Caco-2 (cell line): ENCODE measurements at regions not wholly inside any gene's neighbourhood (a gene's known extent, or its start where the extent isn't known, plus 50 kb on each side); places are given as distances from the start of the nearest gene placed in this dataset.

Source experiments
- BruUV-seq: library from RNA; stranded (reverse); fragments of 400-500 nt; replicated peaks from 2 replicates; lab custom pipeline; 2021; lab: Mats Ljungman, UMichigan
- CTCF ChIA-PET: fragments of 300-600 bp; sonication (Branson Sonifier 250); formaldehyde crosslinking; loops from one replicate; lab custom pipeline; 2022; ENCODE audit warnings: antibody characterized with exemption; lab: Charles Lee
- POLR2A ChIA-PET: fragments of 300-600 bp; sonication (Branson Sonifier 250); formaldehyde crosslinking; loops from one replicate; lab custom pipeline; 2022; ENCODE audit warnings: antibody characterized with exemption; lab: Charles Lee
- DNase-seq, 2 experiments: peaks; one replicate each; pipeline versions ENCODE4 v3.0.0 to v3.0.0-alpha.2; 2020 to 2022
- H3K27me3 ChIP-seq: replicated peaks from 2 replicates; pipeline ENCODE4 v1.6.0; 2011; ENCODE audit warnings: low read length; ENCODE audit not compliant: control insufficient read depth, insufficient read depth
- H3K36me3 ChIP-seq: 2 replicates; pipeline ENCODE4 v1.5.1; 2011; ENCODE audit warnings: low read length; ENCODE audit not compliant: control insufficient read depth, insufficient read depth
- H3K4me1 ChIP-seq: fragments of 250-450 bp; sonication (Bioruptor Pico); 2 replicates; pipeline ENCODE4 v1.5.1; 2020; ENCODE audit warnings: mild to moderate bottlenecking
- H3K4me3 ChIP-seq: 2 replicates; pipeline ENCODE4 v1.5.1; 2011; ENCODE audit warnings: low read depth, mild to moderate bottlenecking, control low read depth, low read length
- H3K9me3 ChIP-seq: fragments of 250-450 bp; sonication (Bioruptor Pico); 2 replicates; pipeline ENCODE4 v1.5.1; 2020; ENCODE audit warnings: mild to moderate bottlenecking, moderate library complexity
- H3K27ac Mint-ChIP-seq: one replicate; pipeline ENCODE4 v1.8.0; 2022; ENCODE audit warnings: mixed read lengths; ENCODE audit not compliant: unreplicated experiment
- H3K27me3 Mint-ChIP-seq: one replicate; pipeline ENCODE4 v1.8.0; 2022; ENCODE audit warnings: mixed read lengths; ENCODE audit not compliant: insufficient read depth, unreplicated experiment
- H3K36me3 Mint-ChIP-seq: one replicate; pipeline ENCODE4 v1.8.0; 2022; ENCODE audit warnings: mild to moderate bottlenecking, mixed read lengths; ENCODE audit not compliant: insufficient read depth, unreplicated experiment
- H3K4me1 Mint-ChIP-seq: one replicate; pipeline ENCODE4 v1.8.0; 2022; ENCODE audit warnings: low read depth, mixed read lengths; ENCODE audit not compliant: unreplicated experiment
- H3K4me3 Mint-ChIP-seq: one replicate; pipeline ENCODE4 v1.8.0; 2022; ENCODE audit warnings: mild to moderate bottlenecking, moderate library complexity, mixed read lengths; ENCODE audit not compliant: unreplicated experiment
- H3K9me3 Mint-ChIP-seq: one replicate; pipeline ENCODE4 v1.8.0; 2022; ENCODE audit warnings: mixed read lengths; ENCODE audit not compliant: unreplicated experiment
- CTCF ChIP-seq, 2 experiments: fragments of 200-600 bp in 1 of 2; IDR thresholded peaks; 1 replicate in 1 of 2; 2 replicates in 1 of 2; pipeline versions ENCODE4 v1.5.1 to v1.8.0; 2011 to 2022; ENCODE audit warnings: antibody characterized with exemption in 1 of 2, control low read depth in 1 of 2, inconsistent platforms in 1 of 2, low read depth in 1 of 2, low read length in 1 of 2, mild to moderate bottlenecking in 1 of 2, moderate library complexity in 1 of 2; ENCODE audit not compliant: insufficient read depth in 1 of 2, severe bottlenecking in 1 of 2, unreplicated experiment in 1 of 2
- intact Hi-C: fragments of 100-400 bp; cut with micrococcal nuclease; formaldehyde crosslinking; loops from one replicate; pipeline ENCODE4 v1.10.0; 2022; ENCODE audit not compliant: unreplicated experiment

- no peak for DNase-seq
- TF ChIP-seq CTCF (IDR thresholded peaks at IDR 0.05; ENCODE audit: insufficient read depth in 1 of 2, low read depth in 1 of 2, low read length in 1 of 2, severe bottlenecking in 1 of 2, unreplicated experiment in 1 of 2), result no peak
- Mint-ChIP-seq H3K27ac (no peak overlapping the region), H3K9me3 (no peaks in the 10 kb centered on the region), H3K27me3 (no peaks in the 10 kb centered on the region), H3K4me3 (no peak overlapping the region), H3K36me3 (no peaks in the 10 kb centered on the region), H3K4me1 (no peaks in the 10 kb centered on the region)
- Histone ChIP-seq H3K4me1 (no peaks in the 10 kb centered on the region), H3K27me3 (no peaks in the 10 kb centered on the region), H3K9me3 (no peaks in the 10 kb centered on the region), H3K4me3 (no peak overlapping the region), H3K36me3 (no peaks in the 10 kb centered on the region)
- ChIA-PET POLR2A (no interaction called here), CTCF (no interaction called here)
- intact Hi-C loops, result no loop called here
- no TSS peak for BruUV-seq
These were observed 122.4 kb upstream of the WSCD1 start for GRCh38 chr17:5947701-5948180.

DNA sequence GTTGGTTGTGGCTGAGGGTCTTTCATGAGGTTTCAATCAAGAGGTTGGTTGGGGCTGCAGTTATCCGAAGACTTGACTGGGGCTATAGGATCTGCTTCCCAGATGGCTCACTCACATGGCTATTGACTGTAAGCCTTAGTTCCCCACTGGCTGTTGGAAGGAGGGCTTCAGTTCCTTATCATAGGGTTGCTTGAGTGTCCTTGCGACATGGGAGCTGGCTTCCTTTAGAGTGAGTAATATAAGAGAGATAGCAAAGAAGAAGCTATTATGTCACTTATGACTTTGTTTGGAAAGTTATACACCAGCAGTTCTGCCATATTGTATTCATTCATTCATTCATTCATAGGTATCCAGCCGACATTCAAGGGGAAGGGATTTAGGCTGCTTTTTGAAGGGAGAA lies 121.4 kb upstream of the WSCD1 start:
- POLR2A ChIA-PET, result no interaction called here
- TF ChIP-seq CTCF (IDR thresholded peaks at IDR 0.05; ENCODE audit: insufficient read depth in 1 of 2, low read depth in 1 of 2, low read length in 1 of 2, severe bottlenecking in 1 of 2, unreplicated experiment in 1 of 2), result no peak
- no peak overlapping the region for H3K4me3 Mint-ChIP-seq
- BruUV-seq, result no TSS peak
- no peaks in the 10 kb centered on the region for H3K9me3 Mint-ChIP-seq
- no peak overlapping the region for H3K27ac Mint-ChIP-seq
- no peak for DNase-seq
- H3K9me3 ChIP-seq, result no peaks in the 10 kb centered on the region
- intact Hi-C loops, result no loop called here
- no peaks in the 10 kb centered on the region for H3K36me3 Mint-ChIP-seq
- no peaks in the 10 kb centered on the region for H3K27me3 Mint-ChIP-seq
- CTCF ChIA-PET, result no interaction called here
- no peaks in the 10 kb centered on the region for H3K4me1 ChIP-seq
- no peaks in the 10 kb centered on the region for H3K4me1 Mint-ChIP-seq
- H3K36me3 ChIP-seq, result no peaks in the 10 kb centered on the region
- H3K27me3 ChIP-seq, result no peaks in the 10 kb centered on the region
- no peak overlapping the region for H3K4me3 ChIP-seq

GRCh38 chr17:5950878-5951277 lies 119.3 kb upstream of the WSCD1 start:
- POLR2A ChIA-PET, result no interaction called here
- Mint-ChIP-seq H3K4me3 (no peak overlapping the region), H3K4me1 (no peaks in the 10 kb centered on the region), H3K27ac (no peak overlapping the region), H3K36me3 (no peaks in the 10 kb centered on the region), H3K9me3 (no peaks in the 10 kb centered on the region), H3K27me3 (no peaks in the 10 kb centered on the region)
- no TSS peak for BruUV-seq
- intact Hi-C loops, result no loop called here
- H3K36me3 ChIP-seq, result no peaks in the 10 kb centered on the region
- no peaks in the 10 kb centered on the region for H3K27me3 ChIP-seq
- H3K4me3 ChIP-seq, result no peak overlapping the region
- DNase-seq, result no peak
- H3K9me3 ChIP-seq, result no peaks in the 10 kb centered on the region
- H3K4me1 ChIP-seq, result no peaks in the 10 kb centered on the region
- CTCF ChIA-PET, result interaction anchor here (0.6 kb wide), 1 partner anchor 182 kb away, joined by 3 read pairs; no protein-coding TSS in a partner anchor
- TF ChIP-seq CTCF (IDR thresholded peaks at IDR 0.05; ENCODE audit: insufficient read depth in 1 of 2, low read depth in 1 of 2, low read length in 1 of 2, severe bottlenecking in 1 of 2, unreplicated experiment in 1 of 2), result no peak
